Natural killer cell treated with Interleukin-12 subunit alpha and Interleukin-12 subunit beta and Interleukin-15 and Interleukin-18, amount 100 ng/mL, for 72 hours (primary cell): ENCODE measurements at regions not wholly inside any gene's neighbourhood (a gene's known extent, or its start where the extent isn't known, plus 50 kb on each side); places are given as distances from the start of the nearest gene placed in this dataset.

Source experiments
- ATAC-seq, 2 donors: fragments of 150-1000 bp; cut with Tn5 transposase in 1 of 2; sonication (Bioruptor Pico), chemical (Tn5 transposase) in 1 of 2; 2 replicates each; pipeline ENCODE4 v1.10.0; 2021
- DNase-seq: peaks from one replicate; pipeline ENCODE4 v3.0.0; 2022; ENCODE audit warnings: low spot score
- H3K27ac Mint-ChIP-seq, 2 donors: 1 replicate in 1 of 2; 2 replicates in 1 of 2; pipeline ENCODE4 v1.8.0; 2022; ENCODE audit warnings: mixed read lengths in 2 of 2, mild to moderate bottlenecking in 1 of 2, moderate library complexity in 1 of 2
- H3K27me3 Mint-ChIP-seq, 2 donors: 1 replicate in 1 of 2; 2 replicates in 1 of 2; pipeline ENCODE4 v1.8.0; 2022; ENCODE audit warnings: mixed read lengths in 2 of 2
- H3K36me3 Mint-ChIP-seq: one replicate; pipeline ENCODE4 v1.8.0; 2022; ENCODE audit warnings: mixed read lengths
- H3K4me1 Mint-ChIP-seq, 2 donors: 1 replicate in 1 of 2; 2 replicates in 1 of 2; pipeline ENCODE4 v1.8.0; 2022; ENCODE audit warnings: low read depth in 2 of 2, mixed read lengths in 2 of 2, mild to moderate bottlenecking in 1 of 2
- H3K4me3 Mint-ChIP-seq: one replicate; pipeline ENCODE4 v1.8.0; 2022; ENCODE audit warnings: mixed read lengths
- H3K9me3 Mint-ChIP-seq: 2 replicates; pipeline ENCODE4 v1.8.0; 2022; ENCODE audit warnings: mixed read lengths

GRCh38 chr9:118426772-118427171 lies 722.6 kb downstream of the TLR4 start:
- Mint-ChIP-seq H3K4me3 (no peak overlapping the region), H3K27ac (no peak overlapping the region), H3K36me3 (no peaks in the 10 kb centered on the region), H3K27me3 (no peaks in the 10 kb centered on the region), H3K9me3 (peaks cover 7% of the 10 kb centered on the region), H3K4me1 (no peaks in the 10 kb centered on the region)
- DNase-seq = no peak
- ATAC-seq = no peak

- Mint-ChIP-seq H3K9me3 (no peaks in the 10 kb centered on the region), H3K27me3 (no peaks in the 10 kb centered on the region), H3K27ac (no peak overlapping the region), H3K4me1 (no peaks in the 10 kb centered on the region), H3K36me3 (no peaks in the 10 kb centered on the region), H3K4me3 (no peak overlapping the region)
- no peak for DNase-seq
- ATAC-seq = no peak
These were observed 734.6 kb downstream of the TLR4 start for GRCh38 chr9:118438810-118439209.

- no peak overlapping the region for H3K27ac Mint-ChIP-seq
- H3K36me3 Mint-ChIP-seq = no peaks in the 10 kb centered on the region
- DNase-seq (no peak), ATAC-seq (no peak)
- no peak overlapping the region for H3K4me3 Mint-ChIP-seq
- H3K9me3 Mint-ChIP-seq = no peaks in the 10 kb centered on the region
- no peaks in the 10 kb centered on the region for H3K27me3 Mint-ChIP-seq
- no peaks in the 10 kb centered on the region for H3K4me1 Mint-ChIP-seq
These were observed 735.2 kb downstream of the TLR4 start for GRCh38 chr9:118439441-118439840.

GRCh38 chr9:118444403-118444802 lies 740.2 kb downstream of the TLR4 start:
- no peak overlapping the region for H3K4me3 Mint-ChIP-seq
- no peak overlapping the region for H3K27ac Mint-ChIP-seq
- DNase-seq (no peak), ATAC-seq (no peak)
- no peaks in the 10 kb centered on the region for H3K27me3 Mint-ChIP-seq
- H3K9me3 Mint-ChIP-seq = no peaks in the 10 kb centered on the region
- H3K4me1 Mint-ChIP-seq = no peaks in the 10 kb centered on the region
- H3K36me3 Mint-ChIP-seq = no peaks in the 10 kb centered on the region

- DNase-seq = no peak
- no peak overlapping the region for H3K4me3 Mint-ChIP-seq
- H3K4me1 Mint-ChIP-seq = no peaks in the 10 kb centered on the region
- no peaks in the 10 kb centered on the region for H3K27me3 Mint-ChIP-seq
- H3K27ac Mint-ChIP-seq = no peak overlapping the region
- H3K36me3 Mint-ChIP-seq = no peaks in the 10 kb centered on the region
- ATAC-seq = no peak
- H3K9me3 Mint-ChIP-seq = no peaks in the 10 kb centered on the region
These were observed 742.9 kb downstream of the TLR4 start for GRCh38 chr9:118446943-118447639.

- Mint-ChIP-seq H3K4me1 (no peaks in the 10 kb centered on the region), H3K4me3 (no peak overlapping the region), H3K27me3 (no peaks in the 10 kb centered on the region), H3K9me3 (no peaks in the 10 kb centered on the region), H3K27ac (no peak overlapping the region), H3K36me3 (no peaks in the 10 kb centered on the region)
- ATAC-seq (no peak), DNase-seq (no peak)
These were observed 745.4 kb downstream of the TLR4 start for GRCh38 chr9:118449554-118449953.

GRCh38 chr9:118455259-118455658 lies 751.1 kb downstream of the TLR4 start:
- peaks cover 7% of the 10 kb centered on the region for H3K9me3 Mint-ChIP-seq
- ATAC-seq = no peak
- no peak overlapping the region for H3K27ac Mint-ChIP-seq
- no peaks in the 10 kb centered on the region for H3K36me3 Mint-ChIP-seq
- H3K4me1 Mint-ChIP-seq = no peaks in the 10 kb centered on the region
- H3K4me3 Mint-ChIP-seq = no peak overlapping the region
- H3K27me3 Mint-ChIP-seq = no peaks in the 10 kb centered on the region
- no peak for DNase-seq

GRCh38 chr9:118455788-118456187 lies 751.6 kb downstream of the TLR4 start:
- ATAC-seq (no peak), DNase-seq (no peak)
- Mint-ChIP-seq H3K36me3 (no peaks in the 10 kb centered on the region), H3K4me3 (no peak overlapping the region), H3K9me3 (peaks cover 8% of the 10 kb centered on the region), H3K4me1 (no peaks in the 10 kb centered on the region), H3K27ac (no peak overlapping the region), H3K27me3 (no peaks in the 10 kb centered on the region)

- DNase-seq = no peak
- Mint-ChIP-seq H3K27ac (no peak overlapping the region), H3K4me3 (no peak overlapping the region), H3K36me3 (no peaks in the 10 kb centered on the region), H3K4me1 (no peaks in the 10 kb centered on the region), H3K9me3 (peaks cover 8% of the 10 kb centered on the region), H3K27me3 (no peaks in the 10 kb centered on the region)
- ATAC-seq = no peak
These were observed 753.2 kb downstream of the TLR4 start for GRCh38 chr9:118457171-118458000.

GRCh38 chr9:118459913-118460312 lies 755.7 kb downstream of the TLR4 start:
- no peak overlapping the region for H3K27ac Mint-ChIP-seq
- H3K4me1 Mint-ChIP-seq = no peaks in the 10 kb centered on the region
- no peak for DNase-seq
- no peaks in the 10 kb centered on the region for H3K36me3 Mint-ChIP-seq
- no peaks in the 10 kb centered on the region for H3K27me3 Mint-ChIP-seq
- no peak overlapping the region for H3K4me3 Mint-ChIP-seq
- peaks cover 8% of the 10 kb centered on the region for H3K9me3 Mint-ChIP-seq
- ATAC-seq = no peak

- Mint-ChIP-seq H3K27me3 (no peaks in the 10 kb centered on the region), H3K36me3 (no peaks in the 10 kb centered on the region), H3K27ac (no peak overlapping the region), H3K9me3 (peaks cover 8% of the 10 kb centered on the region), H3K4me3 (no peak overlapping the region), H3K4me1 (no peaks in the 10 kb centered on the region)
- DNase-seq (no peak), ATAC-seq (no peak)
These were observed 759.2 kb downstream of the TLR4 start for GRCh38 chr9:118463419-118463818.

GRCh38 chr9:118473521-118473920 lies 769.3 kb downstream of the TLR4 start:
- Mint-ChIP-seq H3K36me3 (no peaks in the 10 kb centered on the region), H3K4me1 (no peaks in the 10 kb centered on the region), H3K4me3 (no peak overlapping the region), H3K9me3 (peaks cover 5% of the 10 kb centered on the region), H3K27me3 (no peaks in the 10 kb centered on the region), H3K27ac (no peak overlapping the region)
- no peak for DNase-seq
- ATAC-seq = no peak

GRCh38 chr9:118478752-118479151 lies 774.5 kb downstream of the TLR4 start:
- H3K9me3 Mint-ChIP-seq = peaks cover 10% of the 10 kb centered on the region
- H3K4me1 Mint-ChIP-seq = no peaks in the 10 kb centered on the region
- no peak for DNase-seq
- H3K27me3 Mint-ChIP-seq = no peaks in the 10 kb centered on the region
- H3K36me3 Mint-ChIP-seq = no peaks in the 10 kb centered on the region
- no peak overlapping the region for H3K4me3 Mint-ChIP-seq
- ATAC-seq = no peak
- no peak overlapping the region for H3K27ac Mint-ChIP-seq

GRCh38 chr9:118482306-118482705 lies 778.1 kb downstream of the TLR4 start:
- Mint-ChIP-seq H3K36me3 (no peaks in the 10 kb centered on the region), H3K27me3 (no peaks in the 10 kb centered on the region), H3K27ac (no peak overlapping the region), H3K4me3 (no peak overlapping the region), H3K4me1 (no peaks in the 10 kb centered on the region), H3K9me3 (peaks cover 9% of the 10 kb centered on the region)
- ATAC-seq (no peak), DNase-seq (no peak)
